ENCODE measurements at regions not wholly inside any gene's neighbourhood (a gene's known extent, or its start where the extent isn't known, plus 50 kb on each side); places are given as distances from the start of the nearest gene placed in this dataset.
"Not testable (repeated sequence)": the region's sequence is repeated elsewhere in the genome, so short reads cannot be mapped to it uniquely, and the experiment has no call there.

GRCh38 chr16:80109581-80109980, 431.2 kb upstream of the DYNLRB2 start:
- intact Hi-C loops (cut with DNase I), result no loop called here

DNA sequence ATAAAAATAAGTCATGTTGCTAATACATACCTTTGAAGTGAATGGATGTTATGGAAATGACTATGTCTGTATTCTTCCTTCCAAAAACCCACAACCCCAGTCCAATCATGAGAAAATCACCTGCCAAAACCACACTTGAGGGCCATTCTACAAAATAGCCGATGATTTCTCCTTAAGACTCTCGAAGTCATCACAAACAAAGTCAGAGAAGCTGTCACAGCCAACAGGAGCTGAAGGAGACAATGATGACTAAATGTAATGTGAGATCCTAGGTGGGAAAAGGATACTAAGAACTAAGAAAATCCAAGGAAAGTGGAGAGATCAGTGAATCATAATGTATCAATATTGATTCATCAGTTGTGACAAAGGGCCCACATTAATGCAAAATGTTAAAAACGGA, 432.9 kb upstream of the DYNLRB2 start:
- intact Hi-C loops (cut with DNase I), result no loop called here
- DNase-seq (ENCODE audit: low spot score), result no peak

More at GRCh38 chr16:80109581-80109980, 431.2 kb upstream of the DYNLRB2 start:
- no peak for DNase-seq (ENCODE audit: low spot score)

- no peak for DNase-seq (ENCODE audit: low spot score)
- intact Hi-C loops (cut with DNase I), result no loop called here
Observed at GRCh38 chr16:80105751-80106150, 435.0 kb upstream of the DYNLRB2 start.

- no peak for DNase-seq (ENCODE audit: low spot score)
- intact Hi-C loops (cut with DNase I), result no loop called here
Observed at GRCh38 chr16:80105160-80105559, 435.6 kb upstream of the DYNLRB2 start.

DNA sequence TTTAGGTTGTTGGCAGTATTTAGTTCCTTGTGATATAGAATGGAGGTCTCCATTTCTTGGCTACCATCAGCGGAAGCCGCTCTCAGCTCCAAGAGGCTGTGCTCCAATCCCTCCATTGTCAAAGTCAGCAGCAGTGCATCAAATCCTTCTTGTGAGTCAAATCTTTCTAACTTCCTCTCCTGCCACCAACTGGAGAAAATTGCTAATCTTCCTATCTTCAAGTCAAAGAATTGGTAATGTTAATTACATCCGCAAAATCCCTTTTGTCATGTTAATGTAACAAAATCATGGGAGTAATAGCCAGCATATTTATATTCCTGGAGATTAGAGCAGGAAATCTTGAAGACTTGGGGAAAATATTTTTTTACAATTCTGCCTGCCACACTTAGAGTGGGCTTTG, 436.4 kb upstream of the DYNLRB2 start:
- intact Hi-C loops (cut with DNase I), result no loop called here
- DNase-seq (ENCODE audit: low spot score), result no peak

DNA sequence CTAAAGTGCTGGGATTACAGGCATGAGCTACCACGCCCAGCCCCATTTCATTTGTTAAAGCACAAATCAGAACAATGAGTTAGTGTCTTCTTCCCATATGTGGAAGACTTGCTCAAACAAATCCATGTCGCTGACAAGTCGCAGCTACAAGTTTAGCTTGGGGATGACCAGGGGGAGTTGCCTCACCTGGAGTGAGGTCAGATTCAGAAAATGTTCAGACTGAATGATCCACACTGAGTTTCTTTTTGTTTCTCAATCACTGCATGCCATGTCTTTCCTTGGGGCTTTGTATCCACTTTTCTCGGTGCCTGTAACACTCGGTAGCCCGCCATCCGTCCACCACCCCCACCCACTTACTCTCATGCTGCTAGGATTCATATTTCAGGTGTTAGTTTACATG, 437.3 kb upstream of the DYNLRB2 start:
- intact Hi-C loops (cut with DNase I), result no loop called here
- DNase-seq (ENCODE audit: low spot score), result no peak

DNA sequence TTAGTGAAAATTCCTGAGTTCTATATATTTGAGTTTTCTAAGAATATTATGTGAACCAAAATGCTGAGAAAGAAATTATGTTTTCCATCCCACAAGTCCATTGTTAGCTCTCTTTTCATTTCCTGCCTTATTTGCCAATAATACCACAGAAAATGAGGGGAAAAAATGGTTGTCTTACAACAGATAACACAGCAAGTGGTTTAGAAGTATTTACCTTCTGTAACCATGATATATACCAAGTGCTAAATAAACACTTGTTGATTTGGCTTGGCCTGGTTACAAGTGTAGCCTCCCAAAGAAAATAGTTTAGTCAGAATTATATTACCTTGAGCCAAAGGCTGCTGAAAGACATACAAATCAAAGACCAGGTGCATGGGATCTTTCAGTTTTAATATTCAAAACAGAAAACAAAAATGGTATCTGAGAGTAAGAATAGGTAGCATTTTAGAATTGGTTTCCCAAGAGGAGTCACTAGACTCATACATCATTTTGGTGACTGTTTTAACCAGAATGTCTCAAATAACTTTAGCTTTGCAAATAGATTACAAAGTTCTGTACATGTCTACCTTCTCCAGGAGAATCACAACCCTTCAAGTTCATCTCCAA, 439.8 kb upstream of the DYNLRB2 start:
- intact Hi-C loops (cut with DNase I), result no loop called here

DNA sequence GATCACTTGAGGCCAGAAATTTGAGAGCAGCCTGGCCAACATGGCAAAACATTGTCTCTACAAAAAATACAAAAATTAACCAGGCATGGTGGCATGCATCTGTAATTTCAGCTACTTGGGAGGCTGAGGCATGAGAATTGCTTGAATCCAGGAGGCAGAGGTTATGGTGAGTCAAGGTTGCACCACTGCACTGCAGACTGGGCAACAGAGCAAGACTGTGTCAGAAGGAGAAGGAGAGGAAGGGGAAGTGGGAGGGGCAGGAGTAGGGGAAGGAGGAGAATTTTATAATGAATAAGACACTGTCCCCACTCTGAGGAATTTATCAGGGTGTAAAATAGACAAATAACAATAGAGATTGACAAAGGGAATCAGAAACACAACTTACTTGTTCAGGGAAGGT, 440.6 kb upstream of the DYNLRB2 start:
- intact Hi-C loops (cut with DNase I), result no loop called here
- no peak for DNase-seq (ENCODE audit: low spot score)

More for the DNA sequence above, 439.8 kb upstream of the DYNLRB2 start:
- DNase-seq (ENCODE audit: low spot score), result no peak

- intact Hi-C loops (cut with DNase I), result no loop called here
- no peak for DNase-seq (ENCODE audit: low spot score)
Observed at GRCh38 chr16:80097098-80097497, 443.7 kb upstream of the DYNLRB2 start.

DNA sequence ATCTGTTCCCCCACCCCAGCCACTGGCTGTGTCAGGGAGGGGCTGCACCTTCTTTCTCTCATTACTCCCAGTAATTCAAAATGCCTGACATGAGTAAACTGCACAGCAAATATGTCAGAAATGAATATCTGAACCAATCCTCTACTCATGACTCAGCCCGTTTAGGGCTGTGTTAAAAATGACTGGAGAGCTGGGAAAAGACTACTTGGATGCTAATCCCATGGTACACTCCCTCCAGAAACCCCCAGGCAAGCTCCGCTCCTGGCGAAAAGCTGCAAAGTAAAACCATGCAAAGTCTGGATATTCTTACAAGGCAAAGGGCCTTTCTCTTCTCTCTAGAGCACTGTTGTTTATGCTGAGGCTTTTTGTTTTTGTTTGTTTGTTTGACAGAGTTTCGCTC, 448.1 kb upstream of the DYNLRB2 start:
- intact Hi-C loops (cut with DNase I), result no loop called here
- no peak for DNase-seq (ENCODE audit: low spot score)

DNA sequence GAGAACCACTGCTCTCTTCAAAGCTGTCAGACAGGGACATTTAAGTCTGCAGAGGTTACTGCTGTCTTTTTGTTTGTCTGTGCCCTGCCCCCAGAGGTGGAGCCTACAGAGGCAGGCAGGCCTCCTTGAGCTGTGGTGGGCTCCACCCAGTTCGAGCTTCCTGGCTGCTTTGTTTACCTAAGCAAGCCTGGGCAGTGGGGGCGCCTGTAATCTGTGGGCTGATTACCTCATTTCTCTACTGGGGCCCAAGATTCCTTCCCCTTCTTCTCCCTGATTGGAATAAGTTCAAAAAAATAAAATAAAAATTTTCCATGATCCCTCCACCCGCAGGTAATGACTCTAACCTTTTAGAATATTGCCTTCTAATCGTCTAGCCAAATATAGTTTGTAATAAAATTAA, 449.3 kb upstream of the DYNLRB2 start:
- intact Hi-C loops (cut with DNase I); DNase-seq (ENCODE audit: low spot score): not testable (repeated sequence)

DNA sequence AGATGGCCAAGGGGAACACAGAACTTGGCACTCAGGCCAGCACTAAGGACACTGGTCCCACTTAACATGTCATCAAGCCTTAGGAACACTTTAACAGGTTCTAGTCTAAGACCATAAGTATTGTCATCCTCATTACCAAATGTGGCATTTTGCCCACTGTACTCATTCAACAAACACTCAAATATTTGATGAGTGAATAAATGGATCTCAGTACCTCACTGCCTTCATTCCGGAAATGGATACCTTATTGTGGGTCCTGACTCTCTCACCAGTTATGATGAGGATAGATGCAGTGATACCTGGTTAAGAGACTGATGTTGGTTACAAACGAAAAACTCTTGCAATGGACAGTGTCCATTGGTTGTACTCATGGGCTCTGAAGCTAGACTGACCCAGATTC, 455.2 kb upstream of the DYNLRB2 start:
- intact Hi-C loops (cut with DNase I), result no loop called here
- no peak for DNase-seq (ENCODE audit: low spot score)

DNA sequence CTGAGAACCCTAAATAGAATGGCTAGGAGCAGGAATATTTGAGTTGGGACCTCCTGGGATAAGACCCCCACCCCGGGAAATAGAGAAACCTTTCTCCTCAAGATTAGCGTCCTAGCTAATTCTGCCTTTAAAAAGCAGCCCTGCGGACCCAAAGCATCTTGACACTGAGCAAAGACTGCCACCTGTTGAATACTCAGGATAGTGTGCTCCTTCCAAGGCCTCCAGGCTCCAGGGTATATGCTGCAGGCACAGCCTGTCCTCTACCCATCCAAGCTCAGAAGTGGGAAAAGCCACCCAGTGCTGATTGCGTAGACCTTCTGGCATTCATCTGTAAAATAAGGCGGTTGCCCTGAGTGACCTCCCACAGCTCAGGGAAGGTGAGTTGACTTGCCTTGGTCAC, 456.2 kb upstream of the DYNLRB2 start:
- no peak for DNase-seq (ENCODE audit: low spot score)
- intact Hi-C loops (cut with DNase I), result loop anchor here (5.0 kb wide), 1 partner anchor 482 kb away; the partner anchor contains the start of gene MAF

GRCh38 chr16:80084163-80084562, 456.6 kb upstream of the DYNLRB2 start:
- DNase-seq (ENCODE audit: low spot score), result no peak
- intact Hi-C loops (cut with DNase I), result loop anchor here (5.0 kb wide), 1 partner anchor 482 kb away; the partner anchor contains the start of gene MAF

DNA sequence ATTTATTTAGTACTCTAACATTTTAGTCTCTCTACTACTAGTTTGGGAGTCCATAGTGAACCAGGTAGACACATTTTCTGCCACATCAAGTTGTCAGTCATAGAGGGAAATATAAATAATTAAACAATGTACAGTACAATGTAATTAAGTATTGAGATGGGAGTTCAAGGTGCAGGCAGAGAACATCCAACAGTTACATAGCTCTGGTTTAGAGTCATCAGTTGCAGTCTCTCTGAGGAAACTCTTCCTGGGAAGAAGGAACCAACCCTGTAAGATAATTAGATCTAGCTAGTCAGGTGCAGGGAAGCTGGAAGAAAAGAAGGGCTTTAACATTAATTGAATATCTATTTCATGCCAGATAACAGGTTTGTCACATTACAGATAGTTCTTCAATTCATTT, 457.9 kb upstream of the DYNLRB2 start:
- no peak for DNase-seq (ENCODE audit: low spot score)
- intact Hi-C loops (cut with DNase I), result loop anchor here (5.0 kb wide), 1 partner anchor 481 kb away; the partner anchor contains the start of gene MAF

DNA sequence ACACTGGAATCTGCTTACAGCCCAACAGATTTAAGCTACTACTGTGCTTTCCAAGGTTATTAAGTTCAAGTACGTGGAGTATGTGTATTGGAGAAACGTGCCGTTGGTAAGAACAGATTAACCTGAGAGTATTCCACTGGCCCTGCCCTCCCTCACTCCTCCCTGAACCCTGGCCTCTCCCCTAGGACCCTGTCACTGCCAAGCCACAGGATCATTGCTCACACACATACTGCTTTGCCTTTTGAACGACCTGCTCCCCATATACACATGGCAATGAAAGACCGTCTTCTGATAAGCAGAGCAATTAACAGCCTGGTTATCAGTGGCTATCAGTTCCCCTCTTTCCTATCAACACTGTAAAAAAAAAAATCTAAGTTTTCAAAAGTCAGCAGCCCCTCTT, 458.9 kb upstream of the DYNLRB2 start:
- intact Hi-C loops (cut with DNase I), result loop anchor here (5.0 kb wide), 1 partner anchor 480 kb away; the partner anchor contains the start of gene MAF
- no peak for DNase-seq (ENCODE audit: low spot score)

- no peak for DNase-seq (ENCODE audit: low spot score)
Observed at GRCh38 chr16:80080287-80080851, 460.4 kb upstream of the DYNLRB2 start.

DNA sequence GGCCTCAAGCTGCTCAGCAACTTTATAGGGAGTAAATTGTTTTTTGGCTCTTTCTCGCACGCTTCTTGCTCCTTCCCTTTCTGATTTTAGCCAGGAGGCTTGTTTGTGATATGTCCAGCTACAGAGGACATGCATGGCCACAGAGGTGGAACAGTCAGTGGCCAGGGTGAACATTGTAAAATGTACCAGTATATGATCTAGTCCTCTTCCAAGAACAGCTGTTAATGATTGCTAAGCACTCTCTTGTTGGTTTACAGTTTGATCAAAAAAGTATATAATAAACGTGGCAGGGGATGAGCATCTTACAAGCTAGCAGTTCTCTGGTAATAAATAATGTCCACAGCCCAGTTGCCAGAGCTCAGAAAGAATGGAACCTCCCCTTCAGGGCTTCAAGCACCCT, 461.7 kb upstream of the DYNLRB2 start:
- intact Hi-C loops (cut with DNase I), result no loop called here

More at GRCh38 chr16:80080287-80080851, 460.4 kb upstream of the DYNLRB2 start:
- intact Hi-C loops (cut with DNase I), result loop anchor here (5.0 kb wide), 1 partner anchor 478 kb away; the partner anchor contains the start of gene MAF

GRCh38 chr16:80077696-80078095, 463.1 kb upstream of the DYNLRB2 start:
- intact Hi-C loops (cut with DNase I), result no loop called here
- no peak for DNase-seq (ENCODE audit: low spot score)

More for the DNA sequence above, 461.7 kb upstream of the DYNLRB2 start:
- no peak for DNase-seq (ENCODE audit: low spot score)

GRCh38 chr16:80074329-80074728, 466.5 kb upstream of the DYNLRB2 start:
- intact Hi-C loops (cut with DNase I), result no loop called here
- no peak for DNase-seq (ENCODE audit: low spot score)

DNA sequence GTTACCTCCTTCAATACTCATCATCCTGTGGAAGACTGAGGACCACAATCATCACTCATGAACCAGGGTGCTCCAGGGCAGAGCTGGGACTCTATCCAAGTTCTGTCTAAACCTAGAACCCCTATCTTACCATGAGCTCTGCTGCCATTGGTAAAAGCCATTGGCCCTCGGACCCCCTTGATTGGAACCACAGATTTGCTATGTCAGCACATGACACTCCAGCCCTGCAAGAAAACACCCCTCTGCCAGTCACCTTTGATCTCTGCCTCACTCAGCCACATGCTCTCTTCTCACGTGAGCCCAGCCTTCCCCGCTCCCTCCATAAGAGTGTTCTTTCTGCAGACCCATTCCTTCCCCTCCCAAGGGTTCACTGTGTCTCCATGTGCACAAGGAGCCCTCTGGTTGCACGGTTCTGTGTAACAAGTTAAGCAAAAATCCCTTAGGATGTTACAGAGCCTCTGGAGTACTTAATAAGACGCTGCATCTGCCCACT, 468.8 kb upstream of the DYNLRB2 start:
- intact Hi-C loops (cut with DNase I), result no loop called here
- no peak for DNase-seq (ENCODE audit: low spot score)

Data from cardiac septum (tissue), 1 donor.